ENCODE measurements at regions not wholly inside any gene's neighbourhood (a gene's known extent, or its start where the extent isn't known, plus 50 kb on each side); places are given as distances from the start of the nearest gene placed in this dataset.
"Not testable (repeated sequence)": the region's sequence is repeated elsewhere in the genome, so short reads cannot be mapped to it uniquely, and the experiment has no call there.

DNA sequence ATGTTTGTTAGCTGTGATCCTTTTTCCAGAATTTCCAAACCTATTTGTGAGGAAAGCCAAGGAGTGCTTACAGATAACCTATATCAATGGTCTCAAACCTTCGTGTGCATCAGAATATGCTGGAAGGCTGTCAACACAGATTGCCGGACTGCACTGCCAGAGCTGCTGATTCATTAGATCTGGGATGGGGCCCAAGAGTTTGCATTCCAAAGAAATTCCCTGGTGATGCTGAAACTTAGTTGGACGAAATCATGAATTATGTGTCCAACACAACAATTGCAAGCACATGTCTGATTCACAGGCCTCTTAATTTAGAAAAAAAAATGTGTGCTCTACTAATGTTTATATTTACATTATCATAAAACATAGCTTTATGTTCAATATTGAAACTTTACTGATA lies 544.0 kb upstream of the AMOT start:
- H3K27ac Mint-ChIP-seq: no peak overlapping the region
- H3K27me3 Mint-ChIP-seq: no peaks in the 10 kb centered on the region
- H3K36me3 Mint-ChIP-seq: no peaks in the 10 kb centered on the region
- ATAC-seq (replicated peaks) (no peak), DNase-seq (no peak)
- H3K9me3 Mint-ChIP-seq: peaks cover 5 to 8% of the 10 kb centered on the region in 2 donors
- no peak overlapping the region for H3K4me3 Mint-ChIP-seq
- no peaks in the 10 kb centered on the region for H3K4me1 Mint-ChIP-seq

GRCh38 chrX:113373421-113373820 lies 532.8 kb upstream of the AMOT start:
- not testable (repeated sequence) for H3K4me1 Mint-ChIP-seq; H3K27ac Mint-ChIP-seq; H3K4me3 Mint-ChIP-seq; ATAC-seq (replicated peaks); H3K36me3 Mint-ChIP-seq; DNase-seq; H3K9me3 Mint-ChIP-seq; H3K27me3 Mint-ChIP-seq

DNA sequence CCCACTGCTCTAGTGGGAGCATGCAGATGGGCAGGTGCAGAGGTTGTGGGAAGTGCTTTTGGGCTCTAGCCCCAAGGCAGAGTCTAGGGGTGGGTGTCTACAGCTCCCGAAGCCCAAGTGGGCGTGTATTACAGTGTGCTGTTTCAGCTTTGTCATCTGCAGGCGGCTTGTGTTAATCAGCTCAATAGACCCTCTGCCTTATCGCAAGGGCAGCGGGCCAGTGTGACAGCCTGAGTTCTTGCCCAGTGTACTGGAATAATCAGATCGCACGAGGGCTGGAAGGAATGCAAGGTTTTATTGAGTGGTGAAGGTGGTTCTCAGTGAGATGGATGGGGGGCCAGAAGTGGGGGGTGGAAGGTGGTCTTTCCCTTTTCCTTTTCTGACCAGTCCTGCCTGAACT lies 529.4 kb upstream of the AMOT start:
- ATAC-seq (replicated peaks): no peak
- H3K4me3 Mint-ChIP-seq: no peak overlapping the region

DNA sequence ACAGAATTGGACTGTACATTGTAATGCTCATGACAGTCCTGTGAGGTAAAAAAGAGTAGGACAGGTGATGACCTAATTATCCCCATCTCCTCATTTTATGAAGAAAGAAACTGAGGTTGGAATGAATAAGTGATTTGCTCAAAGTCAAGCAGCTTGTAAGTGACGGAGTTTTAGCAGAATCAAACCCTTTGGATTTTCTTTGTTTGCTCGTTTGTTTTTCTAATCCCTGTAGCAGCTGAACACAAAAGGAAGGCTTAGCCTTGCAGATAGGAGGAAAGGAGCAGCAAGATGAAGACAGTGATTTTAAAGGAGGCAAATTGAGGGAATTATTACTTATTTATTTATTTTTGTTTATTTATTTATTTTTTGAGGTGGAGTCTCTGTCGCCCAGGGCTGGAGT lies 528.4 kb upstream of the AMOT start:
- Mint-ChIP-seq H3K36me3 (no peaks in the 10 kb centered on the region), H3K27me3 (peaks cover 0 to 9% of the 10 kb centered on the region in 2 donors), H3K27ac (no peak overlapping the region), H3K9me3 (peaks cover 3 to 13% of the 10 kb centered on the region in 2 donors), H3K4me1 (no peaks in the 10 kb centered on the region), H3K4me3 (no peak overlapping the region)
- ATAC-seq (replicated peaks) (no peak), DNase-seq (no peak)

More for the DNA sequence above, 529.4 kb upstream of the AMOT start:
- Mint-ChIP-seq H3K27ac (no peak overlapping the region), H3K9me3 (peaks cover 0 to 5% of the 10 kb centered on the region in 2 donors), H3K27me3 (peaks cover 0 to 9% of the 10 kb centered on the region in 2 donors), H3K36me3 (no peaks in the 10 kb centered on the region), H3K4me1 (no peaks in the 10 kb centered on the region)
- DNase-seq: no peak

DNA sequence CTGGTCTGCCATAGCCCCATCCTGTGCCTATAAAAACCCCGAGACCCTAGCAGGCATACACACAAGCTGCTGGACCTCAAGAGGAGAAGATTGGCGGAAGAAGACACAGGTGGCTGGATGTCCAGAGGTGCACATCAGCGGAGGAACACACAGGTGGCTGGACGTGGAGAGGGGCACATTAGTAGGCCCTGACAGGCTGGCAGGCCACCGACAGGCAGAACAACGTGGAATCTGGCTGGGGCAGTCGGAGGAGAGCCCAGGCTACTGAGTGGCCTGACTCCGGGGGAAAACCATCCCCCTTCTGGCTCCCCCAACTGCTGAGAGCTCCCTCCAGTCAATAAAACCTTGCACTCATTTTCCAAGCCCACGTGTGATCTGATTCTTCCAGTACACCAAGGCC lies 512.5 kb upstream of the AMOT start:
- DNase-seq (no peak), ATAC-seq (replicated peaks) (no peak)
- Mint-ChIP-seq H3K4me3 (no peak overlapping the region), H3K9me3 (no peaks in the 10 kb centered on the region), H3K36me3 (no peaks in the 10 kb centered on the region), H3K27ac (no peak overlapping the region), H3K27me3 (no peaks in the 10 kb centered on the region), H3K4me1 (no peaks in the 10 kb centered on the region)

- no peak for ATAC-seq (replicated peaks)
Measured at GRCh38 chrX:113330416-113330815, 489.8 kb upstream of the AMOT start.

DNA sequence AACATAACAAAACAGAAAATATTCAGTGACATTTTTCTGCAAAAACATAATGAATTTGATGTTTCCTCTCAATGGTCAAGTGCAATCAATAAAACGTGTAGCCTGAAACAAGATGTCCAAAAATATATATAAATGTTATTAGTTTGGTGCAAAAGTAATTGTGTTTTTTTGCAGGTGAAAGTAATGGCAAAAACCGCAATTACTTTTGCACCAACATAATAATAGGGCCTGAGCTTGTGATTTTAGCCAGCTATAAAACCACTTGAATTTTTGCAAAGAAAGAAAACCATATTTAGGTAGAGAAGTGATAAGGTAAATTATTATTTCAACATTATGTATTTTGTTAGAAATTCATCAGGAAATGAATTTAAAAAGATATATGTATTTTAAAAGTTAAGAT lies 475.3 kb upstream of the AMOT start:
- Mint-ChIP-seq H3K27me3 (no peaks in the 10 kb centered on the region), H3K9me3 (peaks cover 0 to 1% of the 10 kb centered on the region in 2 donors), H3K4me1 (no peaks in the 10 kb centered on the region), H3K36me3 (no peaks in the 10 kb centered on the region), H3K4me3 (no peak overlapping the region), H3K27ac (no peak overlapping the region)
- no peak for ATAC-seq (replicated peaks)
- DNase-seq: no peak

More at GRCh38 chrX:113330416-113330815, 489.8 kb upstream of the AMOT start:
- DNase-seq: no peak
- H3K27me3 Mint-ChIP-seq: no peaks in the 10 kb centered on the region
- H3K27ac Mint-ChIP-seq: no peak overlapping the region
- peaks cover 0 to 6% of the 10 kb centered on the region in 2 donors for H3K9me3 Mint-ChIP-seq
- H3K4me3 Mint-ChIP-seq: no peak overlapping the region
- no peaks in the 10 kb centered on the region for H3K36me3 Mint-ChIP-seq
- no peaks in the 10 kb centered on the region for H3K4me1 Mint-ChIP-seq

GRCh38 chrX:113305496-113305895 lies 464.9 kb upstream of the AMOT start:
- no peak for DNase-seq
- Mint-ChIP-seq H3K27ac (no peak overlapping the region), H3K4me1 (no peaks in the 10 kb centered on the region)

DNA sequence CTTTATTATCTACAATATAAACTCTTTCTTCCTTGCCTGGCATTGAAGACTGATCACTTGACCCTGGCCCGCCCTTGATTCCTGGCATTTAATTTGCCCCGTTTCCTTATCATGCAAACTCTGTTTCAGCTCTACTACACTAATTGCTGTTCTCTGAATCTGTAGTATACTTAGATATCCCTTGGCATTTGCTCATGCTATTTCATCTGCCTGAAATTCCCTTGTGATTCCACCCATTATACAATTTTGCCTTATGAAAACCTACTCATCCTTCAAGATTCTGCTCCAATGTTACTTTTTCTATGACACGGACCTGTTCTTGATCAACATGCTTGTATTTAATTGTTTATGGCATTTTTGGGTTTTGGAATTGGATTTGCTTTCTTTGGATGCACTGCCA lies 459.9 kb upstream of the AMOT start:
- no peaks in the 10 kb centered on the region for H3K27me3 Mint-ChIP-seq
- no peaks in the 10 kb centered on the region for H3K36me3 Mint-ChIP-seq
- no peak overlapping the region for H3K27ac Mint-ChIP-seq
- ATAC-seq (replicated peaks): no peak
- no peaks in the 10 kb centered on the region for H3K4me1 Mint-ChIP-seq
- no peak overlapping the region for H3K4me3 Mint-ChIP-seq
- H3K9me3 Mint-ChIP-seq: peaks cover 4 to 6% of the 10 kb centered on the region in 2 donors
- no peak for DNase-seq

More at GRCh38 chrX:113305496-113305895, 464.9 kb upstream of the AMOT start:
- Mint-ChIP-seq H3K9me3 (no peaks in the 10 kb centered on the region), H3K27me3 (no peaks in the 10 kb centered on the region), H3K36me3 (no peaks in the 10 kb centered on the region), H3K4me3 (no peak overlapping the region)
- ATAC-seq (replicated peaks): no peak

DNA sequence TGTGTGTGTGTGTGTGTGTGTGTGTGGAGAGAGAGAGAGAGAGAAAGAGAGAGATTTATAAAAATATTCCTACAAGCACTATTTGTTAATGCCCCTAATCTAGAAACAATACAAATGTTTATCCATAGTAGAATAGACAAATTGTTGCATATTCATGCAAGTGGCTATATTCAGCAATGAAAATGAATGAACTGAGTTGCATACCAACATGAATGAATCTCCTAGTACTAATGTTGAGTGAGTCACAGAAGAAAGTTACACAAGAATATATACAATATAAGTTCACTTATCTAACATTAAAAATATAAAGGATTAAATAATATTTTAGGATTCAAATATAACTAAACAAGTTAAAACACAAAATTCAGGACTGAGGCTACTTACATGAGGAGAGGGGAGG lies 456.8 kb upstream of the AMOT start:
- ATAC-seq (replicated peaks) (no peak), DNase-seq (no peak)
- peaks cover 4 to 6% of the 10 kb centered on the region in 2 donors for H3K9me3 Mint-ChIP-seq
- H3K4me1 Mint-ChIP-seq: no peaks in the 10 kb centered on the region
- H3K27me3 Mint-ChIP-seq: no peaks in the 10 kb centered on the region
- H3K36me3 Mint-ChIP-seq: no peaks in the 10 kb centered on the region
- H3K4me3 Mint-ChIP-seq: no peak overlapping the region
- no peak overlapping the region for H3K27ac Mint-ChIP-seq

GRCh38 chrX:113289503-113289902 lies 448.9 kb upstream of the AMOT start:
- no peak for DNase-seq
- no peaks in the 10 kb centered on the region for H3K36me3 Mint-ChIP-seq
- H3K4me1 Mint-ChIP-seq: no peaks in the 10 kb centered on the region

GRCh38 chrX:113287761-113288160 lies 447.1 kb upstream of the AMOT start:
- Mint-ChIP-seq H3K4me1 (no peaks in the 10 kb centered on the region), H3K36me3 (no peaks in the 10 kb centered on the region), H3K27ac (no peak overlapping the region), H3K27me3 (no peaks in the 10 kb centered on the region), H3K9me3 (no peaks in the 10 kb centered on the region), H3K4me3 (no peak overlapping the region)
- ATAC-seq (replicated peaks) (no peak), DNase-seq (no peak)

More at GRCh38 chrX:113289503-113289902, 448.9 kb upstream of the AMOT start:
- no peak overlapping the region for H3K27ac Mint-ChIP-seq
- H3K27me3 Mint-ChIP-seq: no peaks in the 10 kb centered on the region
- no peaks in the 10 kb centered on the region for H3K9me3 Mint-ChIP-seq
- ATAC-seq (replicated peaks): no peak
- no peak overlapping the region for H3K4me3 Mint-ChIP-seq

DNA sequence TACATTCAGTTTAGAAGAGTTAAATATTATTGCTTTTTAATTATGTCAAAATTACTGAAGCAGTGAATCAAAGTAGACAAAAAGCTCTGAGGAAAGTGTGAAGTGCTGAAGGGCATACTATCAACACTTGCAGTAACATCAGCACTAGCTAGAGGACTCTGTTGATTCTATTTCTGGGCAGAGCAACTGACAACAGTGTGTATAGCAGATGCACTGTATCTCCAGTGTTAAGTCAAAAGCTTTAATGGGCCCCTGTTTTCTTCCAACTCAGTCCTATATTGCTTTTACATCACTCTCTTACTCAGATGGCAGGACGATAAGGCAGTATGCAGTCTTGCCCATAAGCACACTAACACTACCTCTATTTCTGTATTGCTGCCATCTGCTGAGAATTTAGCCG lies 435.2 kb upstream of the AMOT start:
- DNase-seq: no peak
- Mint-ChIP-seq H3K27ac (no peak overlapping the region), H3K4me1 (no peaks in the 10 kb centered on the region), H3K9me3 (peaks cover 0 to 3% of the 10 kb centered on the region in 2 donors), H3K4me3 (no peak overlapping the region), H3K27me3 (peaks cover 0 to 7% of the 10 kb centered on the region in 2 donors), H3K36me3 (no peaks in the 10 kb centered on the region)
- ATAC-seq (replicated peaks): no peak

- Mint-ChIP-seq H3K4me1 (no peaks in the 10 kb centered on the region), H3K36me3 (no peaks in the 10 kb centered on the region), H3K9me3 (peaks cover 0 to 3% of the 10 kb centered on the region in 2 donors), H3K27ac (no peak overlapping the region), H3K27me3 (peaks cover 0 to 7% of the 10 kb centered on the region in 2 donors), H3K4me3 (no peak overlapping the region)
- DNase-seq: no peak
- no peak for ATAC-seq (replicated peaks)
Measured at GRCh38 chrX:113274791-113275190, 434.2 kb upstream of the AMOT start.

GRCh38 chrX:113274345-113274744 lies 433.7 kb upstream of the AMOT start:
- Mint-ChIP-seq H3K36me3 (no peaks in the 10 kb centered on the region), H3K4me1 (no peaks in the 10 kb centered on the region)
- no peak for ATAC-seq (replicated peaks)

GRCh38 chrX:113269203-113269602 lies 428.6 kb upstream of the AMOT start:
- peaks cover 0 to 1% of the 10 kb centered on the region in 2 donors for H3K9me3 Mint-ChIP-seq
- H3K36me3 Mint-ChIP-seq: no peaks in the 10 kb centered on the region
- H3K4me1 Mint-ChIP-seq: no peaks in the 10 kb centered on the region
- H3K27ac Mint-ChIP-seq: no peak overlapping the region
- H3K4me3 Mint-ChIP-seq: no peak overlapping the region
- ATAC-seq (replicated peaks) (no peak), DNase-seq (no peak)
- H3K27me3 Mint-ChIP-seq: peaks cover 0 to 4% of the 10 kb centered on the region in 2 donors

More at GRCh38 chrX:113274345-113274744, 433.7 kb upstream of the AMOT start:
- Mint-ChIP-seq H3K4me3 (no peak overlapping the region), H3K27ac (no peak overlapping the region), H3K9me3 (peaks cover 0 to 3% of the 10 kb centered on the region in 2 donors), H3K27me3 (peaks cover 0 to 7% of the 10 kb centered on the region in 2 donors)
- no peak for DNase-seq

All from stimulated activated naive B cell treated with anti-CD40 and anti-IgM and Interleukin-4, amounts not matched to agents 10 μg/mL and 1 μg/mL and 100 μg/mL, for 72 hours (primary cell).